Smooth muscle cell (in vitro differentiated cells): ENCODE measurements at regions not wholly inside any gene's neighbourhood (a gene's known extent, or its start where the extent isn't known, plus 50 kb on each side); places are given as distances from the start of the nearest gene placed in this dataset.

Experiments used
- DNase-seq: peaks from one replicate; lab custom pipeline; 2025; ENCODE audit not compliant: unreplicated experiment; lab: John Stamatoyannopoulos, UW
- H2AFZ ChIP-seq: fragments of 200-600 bp; sonication (generic); 2 replicates; pipeline ENCODE4 v1.6.0; 2016; ENCODE audit warnings: antibody characterized with exemption, low read depth, mild to moderate bottlenecking
- H3F3A ChIP-seq: fragments of 200-600 bp; sonication (generic); 2 replicates; pipeline ENCODE4 v1.6.0; 2017; ENCODE audit warnings: antibody characterized with exemption, low read depth
- H3K27ac ChIP-seq: fragments of 200-600 bp; sonication (generic); 2 replicates; pipeline ENCODE4 v1.5.1; 2016; ENCODE audit warnings: low read depth, mild to moderate bottlenecking
- H3K27me3 ChIP-seq: fragments of 200-600 bp; sonication (generic); 2 replicates; pipeline ENCODE4 v1.6.1; 2016; ENCODE audit warnings: low read depth, mild to moderate bottlenecking
- H3K36me3 ChIP-seq: fragments of 200-600 bp; sonication (generic); 2 replicates; pipeline ENCODE4 v1.5.1; 2016; ENCODE audit warnings: low read depth
- H3K4me1 ChIP-seq: fragments of 200-600 bp; sonication (generic); 2 replicates; pipeline ENCODE4 v1.5.1; 2016; ENCODE audit warnings: low read depth
- H3K4me2 ChIP-seq: fragments of 200-600 bp; sonication (generic); 2 replicates; pipeline ENCODE4 v1.6.0; 2016; ENCODE audit warnings: mild to moderate bottlenecking
- H3K4me3 ChIP-seq: fragments of 200-600 bp; sonication (generic); 2 replicates; pipeline ENCODE4 v1.5.1; 2016; ENCODE audit warnings: mild to moderate bottlenecking
- H3K79me2 ChIP-seq: fragments of 200-600 bp; sonication (generic); 2 replicates; pipeline ENCODE4 v1.6.0; 2016; ENCODE audit warnings: low read depth, mild to moderate bottlenecking
- H3K9ac ChIP-seq: fragments of 200-600 bp; sonication (generic); 2 replicates; pipeline ENCODE4 v1.6.0; 2016; ENCODE audit warnings: low read depth
- H3K9me3 ChIP-seq: fragments of 200-600 bp; sonication (generic); replicated peaks from 2 replicates; pipeline ENCODE4 v1.5.1; 2016; ENCODE audit warnings: low read depth
- H4K20me1 ChIP-seq: fragments of 200-600 bp; sonication (generic); 2 replicates; pipeline ENCODE4 v1.6.0; 2016; ENCODE audit warnings: low read depth
- CTCF ChIP-seq: fragments of 200-600 bp; sonication (generic); IDR thresholded peaks from 2 replicates; pipeline ENCODE4 v1.5.1; 2017; ENCODE audit warnings: borderline replicate concordance, mild to moderate bottlenecking, antibody characterized with exemption; ENCODE audit not compliant: insufficient read depth, poor library complexity, severe bottlenecking
- WGBS: methylation state at CpG from one replicate; pipeline ENCODE4 v1.1.7; 2016; ENCODE audit warnings: low lambda C conversion rate; 5-methylcytosine and 5-hydroxymethylcytosine counted together

- H3K4me1 ChIP-seq = peaks cover 8% of the 10 kb centered on the region
- no peak overlapping the region for H3K4me3 ChIP-seq
- H3K36me3 ChIP-seq = no peaks in the 10 kb centered on the region
- H2AFZ ChIP-seq = no peak overlapping the region
- H3K9me3 ChIP-seq = no peaks in the 10 kb centered on the region
- H3K9ac ChIP-seq = no peak overlapping the region
- no peaks in the 10 kb centered on the region for H4K20me1 ChIP-seq
- no peaks in the 10 kb centered on the region for H3K79me2 ChIP-seq
- H3F3A ChIP-seq = peaks cover 9% of the 10 kb centered on the region
- 98% methylated on average over 5 of the region's 5 CpGs for WGBS
- no peak for TF ChIP-seq CTCF
- H3K4me2 ChIP-seq = no peak overlapping the region
- no peak for DNase-seq
- H3K27ac ChIP-seq = no peak overlapping the region
- no peaks in the 10 kb centered on the region for H3K27me3 ChIP-seq
These were observed 259.4 kb upstream of the JADE1 start for GRCh38 chr4:128550060-128550459.

- no peak for TF ChIP-seq CTCF
- no peak overlapping the region for H3K27ac ChIP-seq
- H3K36me3 ChIP-seq = no peaks in the 10 kb centered on the region
- no peak overlapping the region for H3K9ac ChIP-seq
- no peaks in the 10 kb centered on the region for H3K9me3 ChIP-seq
- no peak overlapping the region for H3K4me3 ChIP-seq
- no peaks in the 10 kb centered on the region for H4K20me1 ChIP-seq
- no peak for DNase-seq
- 97% methylated on average over 1 of the region's 1 CpG for WGBS
- peaks cover 9% of the 10 kb centered on the region for H3F3A ChIP-seq
- no peak overlapping the region for H3K4me2 ChIP-seq
- H3K4me1 ChIP-seq = peaks cover 8% of the 10 kb centered on the region
- H3K79me2 ChIP-seq = no peaks in the 10 kb centered on the region
- H2AFZ ChIP-seq = no peak overlapping the region
- no peaks in the 10 kb centered on the region for H3K27me3 ChIP-seq
These were observed 259.9 kb upstream of the JADE1 start for GRCh38 chr4:128549636-128550035.

- no peaks in the 10 kb centered on the region for H3K9me3 ChIP-seq
- DNase-seq = no peak
- no peaks in the 10 kb centered on the region for H4K20me1 ChIP-seq
- H3K4me2 ChIP-seq = no peak overlapping the region
- H2AFZ ChIP-seq = no peak overlapping the region
- H3K9ac ChIP-seq = no peak overlapping the region
- no peaks in the 10 kb centered on the region for H3K27me3 ChIP-seq
- H3K4me1 ChIP-seq = no peaks in the 10 kb centered on the region
- TF ChIP-seq CTCF = no peak
- H3K36me3 ChIP-seq = no peaks in the 10 kb centered on the region
- H3K79me2 ChIP-seq = no peaks in the 10 kb centered on the region
- WGBS = 77% methylated on average over 1 of the region's 1 CpG
- peaks cover 9% of the 10 kb centered on the region for H3F3A ChIP-seq
- H3K4me3 ChIP-seq = no peak overlapping the region
- H3K27ac ChIP-seq = no peak overlapping the region
These were observed 260.8 kb upstream of the PGRMC2 start for GRCh38 chr4:128548381-128548780.

GRCh38 chr4:128544272-128544671 lies 256.7 kb upstream of the PGRMC2 start:
- no peaks in the 10 kb centered on the region for H3K9me3 ChIP-seq
- 85% methylated on average over 5 of the region's 5 CpGs for WGBS
- no peak for DNase-seq
- no peak overlapping the region for H3K4me3 ChIP-seq
- no peak overlapping the region for H3K4me2 ChIP-seq
- no peaks in the 10 kb centered on the region for H3K36me3 ChIP-seq
- H3F3A ChIP-seq = no peaks in the 10 kb centered on the region
- no peak overlapping the region for H2AFZ ChIP-seq
- H4K20me1 ChIP-seq = no peaks in the 10 kb centered on the region
- H3K4me1 ChIP-seq = no peaks in the 10 kb centered on the region
- H3K27me3 ChIP-seq = no peaks in the 10 kb centered on the region
- no peak overlapping the region for H3K27ac ChIP-seq
- H3K79me2 ChIP-seq = no peaks in the 10 kb centered on the region
- H3K9ac ChIP-seq = no peak overlapping the region
- TF ChIP-seq CTCF = no peak
